ENCODE measurements at regions not wholly inside any gene's neighbourhood (a gene's known extent, or its start where the extent isn't known, plus 50 kb on each side); places are given as distances from the start of the nearest gene placed in this dataset.

GRCh38 chr4:140304346-140304745 lies 69.1 kb upstream of the SCOC start:
- POLR2A ChIA-PET, result no interaction called here
- CTCF ChIA-PET, result interaction anchor here (2.2 kb wide), 1 partner anchor 50 kb away, joined by 10 read pairs; no protein-coding TSS in a partner anchor
- H3K27ac ChIP-seq (ENCODE audit: low read depth, low read length), result no peak overlapping the region
- TF ChIP-seq CTCF (IDR thresholded peaks at IDR 0.05; ENCODE audit: low read depth, low read length), result no peak
- H3K4me3 ChIP-seq (ENCODE audit: low read depth, low read length), result no peak overlapping the region
- no peak for DNase-seq (ENCODE audit: low read depth, low spot score)
- H3K9me3 ChIP-seq (ENCODE audit: control insufficient read depth, insufficient read depth, low read length), result no peaks in the 10 kb centered on the region; the same call in 1 of the 2 replicates
- no peaks in the 10 kb centered on the region for H3K27me3 ChIP-seq (ENCODE audit: control insufficient read depth, insufficient read depth, low read length)

- CTCF ChIA-PET, result interaction anchor here (0.8 kb wide), 1 partner anchor 58 kb away, joined by 3 read pairs; no protein-coding TSS in a partner anchor
These were observed 71.1 kb upstream of the SCOC start for GRCh38 chr4:140302151-140302859.

GRCh38 chr4:140300271-140300970 lies 73.0 kb upstream of the SCOC start:
- ChIA-PET CTCF (interaction anchor here (0.9 to 1.2 kb wide), 2 partner anchors 26 to 30 kb away, joined by 3 read pairs; no protein-coding TSS in a partner anchor), POLR2A (interaction anchor here (0.5 kb wide), 1 partner anchor 61 kb away, joined by 3 read pairs; no protein-coding TSS in a partner anchor)
- H3K4me3 ChIP-seq (ENCODE audit: low read depth, low read length), result no peak overlapping the region
- TF ChIP-seq CTCF (IDR thresholded peaks at IDR 0.05; ENCODE audit: low read depth, low read length), result no peak
- H3K27me3 ChIP-seq (ENCODE audit: control insufficient read depth, insufficient read depth, low read length), result no peaks in the 10 kb centered on the region
- H3K9me3 ChIP-seq (ENCODE audit: control insufficient read depth, insufficient read depth, low read length), result no peaks in the 10 kb centered on the region; the same call in 1 of the 2 replicates
- DNase-seq (ENCODE audit: low read depth, low spot score), result no peak
- peak overlapping the region; percentile 49 for H3K27ac ChIP-seq (ENCODE audit: low read depth, low read length)

More at GRCh38 chr4:140302151-140302859, 71.1 kb upstream of the SCOC start:
- no peaks in the 10 kb centered on the region for H3K27me3 ChIP-seq (ENCODE audit: control insufficient read depth, insufficient read depth, low read length)
- POLR2A ChIA-PET, result no interaction called here
- no peak for DNase-seq (ENCODE audit: low read depth, low spot score)
- H3K27ac ChIP-seq (ENCODE audit: low read depth, low read length), result no peak overlapping the region
- no peak overlapping the region for H3K4me3 ChIP-seq (ENCODE audit: low read depth, low read length)
- no peaks in the 10 kb centered on the region; the same call in 1 of the 2 replicates for H3K9me3 ChIP-seq (ENCODE audit: control insufficient read depth, insufficient read depth, low read length)
- no peak for TF ChIP-seq CTCF (IDR thresholded peaks at IDR 0.05; ENCODE audit: low read depth, low read length)

GRCh38 chr4:140298001-140298400 lies 75.4 kb upstream of the SCOC start:
- ChIA-PET POLR2A (no interaction called here), CTCF (interaction anchor here (1.5 kb wide), 1 partner anchor 11 kb away, joined by 5 read pairs; no protein-coding TSS in a partner anchor)
- Histone ChIP-seq H3K27ac (ENCODE audit: low read depth, low read length) (no peak overlapping the region), H3K9me3 (ENCODE audit: control insufficient read depth, insufficient read depth, low read length) (no peaks in the 10 kb centered on the region; the same call in 1 of the 2 replicates), H3K4me3 (ENCODE audit: low read depth, low read length) (no peak overlapping the region), H3K27me3 (ENCODE audit: control insufficient read depth, insufficient read depth, low read length) (no peaks in the 10 kb centered on the region)
- TF ChIP-seq CTCF (IDR thresholded peaks at IDR 0.05; ENCODE audit: low read depth, low read length), result no peak
- DNase-seq (ENCODE audit: low read depth, low spot score), result no peak

GRCh38 chr4:140297221-140297570 lies 76.2 kb upstream of the SCOC start:
- CTCF ChIA-PET, result no interaction called here
- TF ChIP-seq CTCF (IDR thresholded peaks at IDR 0.05; ENCODE audit: low read depth, low read length), result no peak
- DNase-seq (ENCODE audit: low read depth, low spot score), result no peak

More at GRCh38 chr4:140297221-140297570, 76.2 kb upstream of the SCOC start:
- H3K4me3 ChIP-seq (ENCODE audit: low read depth, low read length), result no peak overlapping the region
- H3K9me3 ChIP-seq (ENCODE audit: control insufficient read depth, insufficient read depth, low read length), result no peaks in the 10 kb centered on the region; the same call in 1 of the 2 replicates
- POLR2A ChIA-PET, result no interaction called here
- H3K27ac ChIP-seq (ENCODE audit: low read depth, low read length), result no peak overlapping the region
- no peaks in the 10 kb centered on the region for H3K27me3 ChIP-seq (ENCODE audit: control insufficient read depth, insufficient read depth, low read length)
